ENCODE measurements at regions not wholly inside any gene's neighbourhood (a gene's known extent, or its start where the extent isn't known, plus 50 kb on each side); places are given as distances from the start of the nearest gene placed in this dataset.
"Not testable (repeated sequence)": the region's sequence is repeated elsewhere in the genome, so short reads cannot be mapped to it uniquely, and the experiment has no call there.

DNA sequence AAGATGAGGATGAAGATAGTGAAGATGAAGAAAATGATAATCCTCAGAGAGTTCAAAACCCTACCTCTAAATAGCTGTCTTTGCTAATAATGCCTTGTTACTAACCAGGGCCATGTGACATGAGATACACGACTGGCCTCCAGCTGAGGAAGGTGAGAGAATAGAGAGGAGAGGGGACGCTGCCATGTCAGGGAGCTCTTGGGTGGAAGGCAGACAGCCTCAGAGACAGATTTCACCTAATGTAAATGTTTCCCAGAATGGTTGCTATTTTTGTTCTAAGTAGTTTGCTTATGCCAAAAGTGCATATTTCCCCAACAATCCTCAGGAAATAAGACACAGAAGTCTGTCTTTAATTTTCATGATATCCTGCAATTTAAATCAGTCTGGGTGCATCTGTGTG lies 138.4 kb downstream of the ELOVL4 start:
- DNase-seq = peak; percentile 17

DNA sequence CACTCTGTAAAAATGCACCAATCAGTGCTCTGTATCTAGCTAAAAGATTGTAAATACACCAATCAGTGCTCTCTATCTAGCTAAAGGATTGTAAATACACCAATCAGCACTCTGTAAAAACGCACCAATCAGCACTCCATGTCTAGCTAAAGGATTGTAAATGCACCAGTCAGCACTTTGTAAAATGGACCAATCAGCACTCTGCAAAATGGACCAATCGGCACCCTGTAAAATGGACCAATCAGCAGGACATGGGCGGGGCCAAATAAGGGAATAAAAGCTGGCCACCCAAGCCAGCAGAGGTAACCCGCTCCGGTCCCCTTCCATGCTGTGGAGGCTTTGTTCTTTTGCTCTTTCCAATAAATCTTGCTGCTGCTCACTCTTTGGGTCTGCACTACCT lies 140.7 kb downstream of the ELOVL4 start:
- DNase-seq = not testable (repeated sequence)

DNA sequence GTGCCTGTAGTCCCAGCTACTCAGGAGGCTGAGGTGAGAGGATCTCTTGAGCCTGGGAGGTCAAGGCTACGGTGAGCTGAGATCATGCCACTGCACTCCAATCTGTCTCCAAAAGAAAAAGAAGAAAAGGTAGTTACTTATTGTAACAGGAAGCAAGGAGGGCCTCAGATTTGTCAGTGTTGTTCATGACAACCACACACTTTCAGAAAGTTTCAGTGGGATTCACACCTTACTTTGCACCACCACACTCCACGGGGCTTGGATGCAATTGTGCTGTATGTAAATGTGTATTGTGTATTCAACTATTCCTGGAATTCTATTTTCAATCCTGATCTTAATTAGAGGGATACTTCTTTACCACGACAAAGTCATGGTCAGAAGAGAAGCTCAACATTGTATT lies 142.6 kb downstream of the ELOVL4 start:
- DNase-seq = no peak

DNA sequence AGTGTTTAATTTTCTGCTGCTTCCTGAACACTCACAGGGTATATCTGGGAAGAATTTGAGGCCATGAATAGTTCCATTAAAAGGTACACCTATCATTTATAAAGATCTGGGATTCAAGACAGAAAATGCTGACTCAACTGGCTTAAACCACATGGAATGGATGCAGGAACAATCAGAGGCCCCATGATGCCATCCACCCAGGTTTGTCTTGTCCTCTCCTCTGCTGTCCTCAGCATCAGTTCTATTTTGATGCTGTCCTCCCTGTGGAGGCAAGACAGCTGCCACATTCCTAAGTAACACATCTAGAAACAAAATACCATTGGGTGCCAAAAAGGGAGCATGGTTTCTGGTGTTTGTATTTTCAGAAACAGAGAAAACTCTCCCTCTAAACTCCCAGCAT lies 143.4 kb downstream of the ELOVL4 start:
- no peak for DNase-seq

DNA sequence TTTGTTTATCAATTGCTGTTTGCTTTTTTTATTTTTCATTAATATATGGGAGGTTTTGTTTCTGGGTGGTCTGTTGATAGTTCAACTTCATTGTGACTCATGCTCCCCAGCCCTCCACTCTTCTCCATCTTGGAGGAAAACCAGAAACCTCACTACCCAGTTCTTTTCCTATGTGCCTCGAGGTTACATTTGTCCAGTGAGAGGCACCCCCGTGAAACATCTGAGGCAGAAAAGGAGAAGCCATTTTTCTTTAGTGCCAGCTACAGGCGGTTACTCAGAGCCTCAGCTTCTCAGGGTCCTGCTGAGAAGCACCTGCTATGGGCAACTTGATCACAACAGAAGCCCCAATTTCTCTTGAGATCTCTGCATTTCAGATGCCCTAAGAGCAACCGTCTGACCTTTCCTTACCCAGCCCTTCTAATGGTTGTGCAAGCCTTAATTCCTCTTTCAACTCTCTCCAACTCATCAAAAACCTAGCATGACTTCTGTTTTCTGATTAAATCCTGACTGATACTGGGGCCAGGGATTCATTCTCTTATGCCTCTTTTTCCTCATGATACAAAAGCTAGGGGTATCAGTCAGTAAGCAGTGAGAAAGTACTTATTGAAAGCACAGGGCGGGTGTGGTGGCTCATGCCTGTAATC lies 144.6 kb downstream of the ELOVL4 start:
- no peak for DNase-seq

DNA sequence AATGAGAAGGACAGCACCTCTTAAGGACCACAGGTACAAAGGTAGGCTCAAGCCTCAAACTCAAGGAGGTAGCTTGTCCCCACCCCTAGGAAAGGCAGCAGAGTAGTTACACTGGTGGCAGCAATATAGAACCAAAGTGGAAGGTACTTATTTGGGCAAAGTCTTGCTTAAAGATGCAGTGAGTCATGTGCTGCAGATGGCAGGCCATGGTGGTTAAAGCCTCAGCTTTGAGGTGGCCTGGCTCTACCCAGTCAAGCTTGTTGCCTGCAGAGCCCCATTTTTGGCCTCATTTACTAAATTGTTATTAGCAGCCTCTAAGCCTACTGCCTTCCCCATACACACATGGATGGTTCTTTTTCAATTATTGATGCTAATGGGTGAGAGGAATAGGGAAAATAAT lies 146.0 kb downstream of the ELOVL4 start:
- no peak for DNase-seq

DNA sequence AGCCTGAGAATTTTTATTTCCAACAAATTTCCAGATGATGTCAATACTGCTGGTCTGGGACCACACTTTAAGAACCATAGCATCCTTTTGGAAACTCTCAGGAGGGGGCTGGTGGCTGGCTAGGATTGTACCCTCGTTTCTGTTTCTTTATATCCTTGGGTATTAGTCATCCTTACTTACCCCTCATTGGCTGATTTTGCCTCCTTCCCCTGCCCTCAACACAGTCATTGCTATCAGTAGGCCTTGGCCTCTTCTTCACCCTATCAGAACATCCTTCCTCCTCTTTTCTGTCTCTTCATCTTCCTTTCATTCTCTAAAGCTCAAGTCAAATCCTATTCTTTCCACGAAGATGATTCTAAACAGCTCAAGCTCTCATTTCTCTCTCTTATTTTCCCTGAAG lies 148.5 kb downstream of the ELOVL4 start:
- no peak for DNase-seq

DNA sequence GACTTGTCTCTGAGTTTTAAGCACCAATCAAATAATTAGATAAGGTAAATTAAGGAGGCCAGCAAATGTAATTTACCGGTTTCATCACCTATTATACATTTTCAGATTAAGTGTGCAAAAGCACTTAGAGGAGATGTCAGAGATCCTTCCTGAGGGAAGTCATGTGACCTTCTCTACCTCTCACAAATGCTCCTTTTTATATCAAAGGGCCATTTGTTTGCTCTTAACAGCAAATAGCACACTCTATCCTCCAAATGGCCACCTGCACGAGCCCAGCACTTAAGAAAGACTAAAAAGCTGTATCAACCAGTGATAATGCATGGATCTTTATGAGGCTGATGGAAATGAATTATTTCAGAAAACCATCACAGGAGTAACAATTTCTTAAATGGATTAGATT lies 149.4 kb downstream of the ELOVL4 start:
- peak; percentile 90 for DNase-seq

DNA sequence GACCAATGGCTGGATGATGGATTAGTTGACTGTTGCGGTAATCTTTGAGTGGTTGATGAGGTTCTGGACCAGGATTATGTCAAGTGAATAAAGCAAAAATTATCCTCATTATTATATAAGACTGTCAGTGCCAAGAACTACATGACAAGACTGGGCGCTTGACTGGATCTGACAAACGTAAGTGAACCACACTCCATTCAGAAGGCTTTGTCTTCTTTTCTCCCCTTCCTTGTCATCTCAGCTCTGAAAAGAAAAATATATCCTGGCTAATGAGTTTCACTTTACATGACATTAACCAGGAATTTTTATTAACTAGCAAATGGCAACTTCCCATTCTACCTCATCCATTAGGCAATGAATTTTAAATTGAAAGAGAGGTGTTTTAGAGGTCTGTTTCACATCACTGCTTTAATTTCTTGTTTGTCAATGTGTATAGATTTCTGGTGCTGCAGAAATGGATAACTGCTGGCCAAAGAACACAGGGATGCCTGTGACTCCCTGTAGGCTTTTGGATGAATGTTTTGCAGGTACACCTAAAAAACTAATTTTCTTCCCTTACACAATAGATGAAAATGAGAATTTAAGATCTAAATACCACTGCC lies 150.1 kb downstream of the ELOVL4 start:
- peak; percentile 39 for DNase-seq

DNA sequence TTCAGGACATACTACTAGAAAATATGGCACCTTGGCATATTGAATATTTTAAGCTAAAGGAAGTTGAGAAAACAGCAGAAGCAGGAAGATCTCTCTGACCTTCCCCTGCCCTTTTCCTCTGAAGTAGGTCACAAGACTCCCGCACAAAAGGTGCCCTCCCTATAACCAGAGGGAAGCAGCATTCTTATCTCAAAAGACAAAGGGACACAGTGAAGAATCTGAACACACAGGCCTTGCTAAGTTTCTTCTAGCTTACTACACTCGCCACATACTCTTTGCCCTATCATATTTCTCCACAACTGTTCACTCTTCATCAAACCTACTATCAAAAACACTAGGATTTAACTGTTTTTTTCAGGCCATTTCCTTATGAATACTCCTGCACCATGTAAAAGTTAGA lies 151.2 kb downstream of the ELOVL4 start:
- DNase-seq = no peak

DNA sequence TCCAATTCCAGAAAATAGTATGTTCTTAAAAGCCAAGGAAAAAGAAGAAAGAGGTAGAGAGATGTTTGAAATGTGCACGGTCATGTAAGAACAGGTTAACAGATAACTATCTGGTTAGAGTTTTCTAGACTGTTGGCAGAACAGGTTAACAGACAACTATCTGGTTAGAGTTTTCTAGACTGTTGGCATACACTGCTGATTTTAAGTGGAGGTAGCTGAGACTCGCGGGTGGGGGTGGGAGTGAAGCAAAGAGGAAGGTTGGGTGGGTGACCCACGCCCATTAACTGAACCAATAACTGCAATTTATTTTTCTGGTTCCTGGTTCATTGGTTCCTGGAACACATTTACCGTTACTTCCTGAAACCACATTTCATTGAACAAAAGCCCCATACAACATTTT lies 157.5 kb downstream of the ELOVL4 start:
- no peak for DNase-seq

DNA sequence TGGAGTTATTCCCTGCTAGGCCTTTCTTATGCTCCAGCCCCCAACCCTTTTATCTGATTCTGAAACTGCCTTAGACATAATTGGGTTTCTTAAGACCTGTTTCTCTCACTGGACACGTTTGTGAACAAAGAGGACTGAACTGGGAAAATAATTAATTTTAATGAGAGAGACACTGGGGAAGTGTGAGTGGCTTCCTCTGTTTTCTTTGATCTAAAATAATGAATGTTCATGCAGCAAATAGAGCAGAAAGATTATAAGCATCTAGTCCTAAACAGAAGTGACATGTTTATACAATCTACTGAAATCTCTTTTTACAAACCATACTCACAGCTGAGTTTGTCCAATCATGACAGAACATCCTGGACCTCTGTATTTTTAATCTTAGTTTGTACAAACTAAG lies 157.6 kb downstream of the SH3BGRL2 start:
- no peak for DNase-seq

DNA sequence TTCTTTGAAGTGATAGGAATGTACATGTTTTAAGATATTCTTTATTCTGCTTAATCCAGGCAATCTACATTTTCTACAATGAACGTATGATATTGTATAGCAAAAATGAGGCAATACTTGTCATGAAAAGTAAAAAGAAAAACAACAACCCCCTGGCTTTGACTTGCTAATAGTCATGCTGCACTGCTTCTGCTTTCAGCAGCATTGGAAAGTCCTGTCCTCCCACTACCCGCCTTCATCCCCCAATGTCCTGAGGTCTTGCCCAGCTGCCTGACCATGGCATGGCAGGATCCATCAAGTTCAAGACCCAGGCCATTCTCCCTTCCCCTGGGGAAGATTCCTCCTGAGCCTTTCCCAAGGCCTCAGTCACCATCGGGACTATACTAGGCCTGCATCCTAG lies 156.5 kb downstream of the SH3BGRL2 start:
- DNase-seq = no peak

DNA sequence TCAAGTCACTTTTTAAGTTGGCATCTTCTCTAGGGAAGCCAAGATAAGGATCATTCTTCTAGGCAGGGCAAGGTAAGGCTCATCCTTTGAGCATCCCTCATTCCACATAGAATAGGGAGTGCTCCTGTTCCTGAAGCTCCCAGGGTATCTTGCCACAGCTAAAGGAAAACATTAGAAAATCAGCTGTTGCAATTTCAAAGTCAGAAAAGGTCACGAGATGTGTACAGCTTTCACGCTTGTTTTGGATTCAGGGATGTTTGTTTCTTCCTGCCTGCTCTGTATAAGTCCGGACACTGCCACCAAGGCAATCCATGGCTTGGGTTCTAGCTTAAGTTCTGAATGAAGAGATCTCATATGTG lies 153.2 kb downstream of the SH3BGRL2 start:
- no peak for DNase-seq

DNA sequence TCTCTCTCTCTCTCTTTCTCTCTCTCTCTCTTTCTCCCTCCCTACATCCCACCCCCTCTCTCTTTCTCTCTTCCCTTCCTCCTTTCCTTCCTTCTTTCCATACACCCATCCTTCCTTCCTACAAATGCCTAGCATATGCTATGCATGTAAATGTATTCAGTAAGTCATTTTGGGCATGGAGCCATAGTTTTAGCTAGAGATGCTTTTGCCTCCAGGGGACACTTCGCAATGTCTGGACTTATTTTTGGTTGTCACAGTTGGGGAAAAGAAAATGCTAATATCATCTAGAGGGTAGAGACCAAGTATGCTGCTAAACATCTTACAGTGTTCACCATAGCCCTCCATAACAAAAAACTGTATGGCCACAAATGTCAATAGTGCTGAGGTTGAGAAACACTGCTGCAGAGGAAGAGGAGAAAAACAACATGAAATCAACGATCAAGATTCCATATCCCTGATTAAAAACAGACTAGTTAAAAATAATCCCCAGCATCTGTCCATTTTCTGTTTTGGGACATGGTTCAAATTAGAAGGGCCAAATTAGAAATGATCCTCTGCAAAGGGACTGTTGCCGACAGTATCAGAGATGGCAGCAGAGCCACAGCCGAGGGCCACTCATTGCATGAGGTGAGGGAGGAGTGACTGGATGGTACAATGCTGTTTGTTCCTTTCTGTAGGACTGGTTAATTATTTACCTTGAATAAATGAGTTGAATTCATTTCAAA lies 152.7 kb downstream of the SH3BGRL2 start:
- DNase-seq = no peak

DNA sequence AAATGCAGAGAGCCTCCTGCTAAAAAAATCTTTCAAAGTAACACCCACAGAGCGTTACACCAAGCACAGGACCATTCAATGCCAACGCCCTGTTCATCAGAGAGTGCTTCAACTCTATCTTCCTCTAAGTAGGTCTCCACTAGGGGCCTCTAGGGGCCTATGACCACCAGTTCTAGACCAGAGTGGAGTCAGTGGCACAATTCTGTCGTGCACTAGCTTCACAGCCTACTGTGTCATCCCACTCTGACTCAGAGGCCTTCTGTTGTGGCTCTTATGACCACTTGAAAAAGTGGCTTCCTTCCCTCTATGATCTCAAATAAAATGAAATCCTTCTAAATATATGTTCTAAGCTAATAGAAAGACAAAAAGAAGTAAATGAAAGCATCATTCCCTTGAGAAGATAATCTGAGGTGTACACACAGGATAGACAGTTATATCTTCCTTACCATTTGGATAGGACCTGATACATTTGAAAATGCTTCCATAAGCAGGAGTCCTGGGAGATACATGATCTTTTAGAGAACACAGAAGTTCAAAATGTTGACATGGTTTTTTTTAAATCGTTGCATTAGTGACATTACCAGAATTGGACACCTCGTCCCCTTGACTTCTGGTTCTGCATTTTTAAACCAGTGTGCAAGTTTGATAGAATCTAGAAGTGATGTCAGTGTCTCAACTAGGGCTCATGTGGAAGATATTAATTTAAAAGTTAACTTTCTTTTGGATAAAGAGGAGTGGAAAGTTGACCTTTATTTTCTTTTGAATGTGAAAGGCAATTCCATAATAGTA lies 151.9 kb downstream of the SH3BGRL2 start:
- no peak for DNase-seq

DNA sequence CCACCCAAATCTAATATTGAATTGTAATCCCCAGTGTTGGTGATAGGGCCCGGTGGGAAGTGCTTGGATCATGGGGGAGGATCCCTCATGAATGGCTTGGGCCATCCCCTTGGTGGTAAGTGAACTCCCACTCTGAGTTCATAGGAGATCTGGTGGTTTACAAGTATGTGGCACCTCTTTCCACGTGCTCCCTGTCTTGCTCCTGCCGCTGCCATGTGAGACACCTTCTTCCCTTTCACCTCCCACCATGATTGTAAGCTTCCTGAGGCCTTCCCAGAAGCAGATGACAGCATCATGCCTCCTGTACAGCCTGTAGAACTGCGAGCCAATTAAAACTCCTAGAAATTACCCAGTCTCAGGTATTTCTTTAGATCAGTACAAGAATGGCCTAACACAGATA lies 150.8 kb downstream of the SH3BGRL2 start:
- no peak for DNase-seq

DNA sequence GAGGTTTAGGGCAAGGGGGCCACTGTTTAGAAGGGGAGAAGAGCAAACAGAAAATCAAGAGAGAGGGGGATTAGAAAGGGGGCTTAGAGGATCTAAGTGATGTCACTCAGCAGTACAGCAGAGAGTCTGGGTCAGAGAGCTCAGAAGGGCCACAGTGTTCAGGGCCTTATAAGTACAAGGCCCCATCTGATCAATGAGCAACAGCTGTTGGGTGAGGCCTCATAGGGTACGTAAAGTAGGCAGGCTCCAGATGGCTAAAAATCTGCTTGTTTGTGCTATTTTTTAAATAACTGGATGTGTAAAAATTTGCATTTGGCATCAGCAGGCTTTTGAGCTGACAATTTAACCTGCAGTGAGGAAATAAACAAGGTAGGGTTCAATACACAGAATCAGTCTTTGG lies 149.8 kb downstream of the SH3BGRL2 start:
- no peak for DNase-seq

DNA sequence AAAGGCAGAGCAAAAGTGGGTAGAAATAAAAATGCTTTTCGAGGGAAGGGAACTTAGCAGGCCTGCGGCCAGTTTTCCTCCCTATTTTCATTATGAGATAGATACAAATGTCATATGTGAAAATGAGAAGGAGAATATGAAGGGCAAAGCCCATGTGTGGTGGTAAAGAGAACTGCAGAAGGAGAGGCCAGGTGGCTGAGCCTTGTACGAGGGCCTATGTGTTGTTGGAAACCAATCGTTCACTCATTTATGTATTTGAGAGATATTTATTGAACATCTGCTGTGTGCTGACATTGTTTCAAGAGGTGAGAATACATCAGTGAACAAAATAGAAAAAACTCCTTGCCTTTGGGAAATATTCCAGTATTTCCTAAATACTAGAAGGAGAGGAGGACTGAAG lies 147.7 kb downstream of the SH3BGRL2 start:
- DNase-seq = no peak

DNA sequence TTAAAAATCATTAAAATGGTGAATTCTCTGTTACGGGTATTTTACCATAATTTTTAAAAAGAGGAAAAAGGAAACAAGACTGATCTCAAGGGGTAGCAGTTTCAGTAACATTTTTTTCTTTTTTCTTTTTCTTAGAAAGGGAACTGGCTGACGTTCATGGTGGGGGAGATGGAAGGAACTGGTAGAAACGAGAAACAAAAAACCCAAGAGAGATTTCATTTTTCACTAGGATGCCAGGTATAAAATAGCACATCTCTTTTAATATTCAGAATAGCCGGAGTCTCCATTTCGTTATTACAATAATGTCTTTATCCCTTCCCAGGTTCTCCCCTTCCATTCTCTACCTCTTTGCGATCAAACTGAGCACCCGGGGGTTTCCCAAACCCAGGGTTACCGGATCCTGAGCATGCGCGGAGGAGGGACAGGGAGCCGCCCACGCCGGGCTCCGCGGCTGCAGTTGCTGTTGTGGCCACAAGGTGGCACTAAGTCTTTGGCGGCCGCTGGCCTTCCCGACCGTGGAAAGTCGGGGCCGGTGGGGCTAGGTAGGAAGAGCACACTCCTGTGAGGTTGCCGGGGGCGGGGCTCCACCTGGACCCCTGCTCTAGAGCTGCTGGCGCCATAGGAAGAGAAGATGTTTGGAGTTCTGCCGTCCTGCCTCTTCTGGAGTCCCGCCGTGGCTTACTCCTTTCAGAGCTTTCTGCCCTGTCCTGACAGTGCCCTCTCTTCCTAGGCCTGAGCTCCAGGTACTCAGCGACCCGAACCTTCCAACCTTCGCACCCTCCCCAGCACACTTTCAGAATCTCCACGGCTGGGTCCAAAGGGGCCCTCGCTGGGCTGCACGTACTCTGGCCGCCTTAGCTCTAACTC lies 146.8 kb downstream of the SH3BGRL2 start:
- DNase-seq = peak; percentile 36

DNA sequence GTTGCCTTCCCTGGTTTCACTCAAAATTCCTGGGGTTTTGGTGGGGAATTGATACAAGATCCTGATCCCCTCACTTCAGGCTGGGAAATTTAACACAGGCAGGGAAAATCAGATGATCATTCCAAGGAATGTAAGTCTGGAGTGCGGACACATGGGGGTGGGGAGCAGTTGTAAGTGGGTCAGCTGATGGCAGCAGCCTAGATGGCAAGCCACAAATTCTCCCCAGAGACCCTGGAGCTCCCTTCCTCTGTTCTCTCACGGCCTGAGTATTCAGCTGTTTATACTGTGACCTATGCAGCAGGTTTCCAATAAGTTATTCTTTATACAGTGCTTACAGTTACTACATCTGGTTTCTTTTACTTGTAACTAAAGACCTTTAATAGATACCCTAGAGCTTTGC lies 144.9 kb downstream of the SH3BGRL2 start:
- DNase-seq = no peak

DNA sequence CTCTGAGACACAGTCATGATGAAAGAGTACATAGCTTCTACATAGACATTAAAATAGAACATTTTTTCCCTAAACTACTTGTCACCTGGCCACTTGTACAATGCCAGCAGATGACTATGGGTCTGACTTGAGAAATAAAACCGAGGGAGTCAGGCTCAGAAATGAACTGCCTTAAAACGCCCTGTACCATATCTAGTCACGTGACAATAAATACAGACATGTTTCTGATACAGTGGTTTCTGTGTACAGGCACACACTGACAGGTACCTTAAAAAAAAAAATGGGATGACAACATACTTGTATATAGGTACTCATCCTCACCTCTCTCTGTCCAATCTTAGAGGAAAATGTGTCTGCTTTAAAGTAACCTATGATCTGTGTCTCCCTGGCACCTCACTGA lies 144.1 kb downstream of the SH3BGRL2 start:
- DNase-seq = no peak

DNA sequence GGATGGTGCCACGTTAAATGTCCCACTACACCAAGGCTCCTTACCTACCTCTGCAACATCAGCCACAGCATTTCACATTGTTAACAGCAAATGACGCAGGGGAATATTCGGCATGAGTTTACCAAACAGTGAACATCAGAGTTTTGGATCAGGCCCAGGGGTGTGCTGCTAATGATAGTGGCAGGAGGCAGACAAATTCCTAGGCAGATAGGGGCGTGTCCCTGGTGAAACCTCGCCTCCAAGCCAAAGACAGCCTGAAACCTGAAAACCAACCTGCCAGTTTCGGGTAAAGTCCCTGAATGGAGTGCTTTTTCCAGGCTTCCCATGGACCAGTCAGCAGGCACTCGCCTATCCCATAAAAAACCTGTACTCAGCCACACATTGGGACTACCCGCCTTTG lies 133.6 kb downstream of the SH3BGRL2 start:
- DNase-seq = no peak

Data from NCI-H1092 treated with DMSO at 0.1 percent for 48 hours (cell line).